HG03064 (cell line): ENCODE measurements at regions not wholly inside any gene's neighbourhood (a gene's known extent, or its start where the extent isn't known, plus 50 kb on each side); places are given as distances from the start of the nearest gene placed in this dataset.
"Not testable (repeated sequence)": the region's sequence is repeated elsewhere in the genome, so short reads cannot be mapped to it uniquely, and the experiment has no call there.

Experiments used
- ATAC-seq: cut with Tn5 transposase; IDR thresholded peaks from one replicate; pipeline ENCODE4 v1.9.1; 2021; ENCODE audit warnings: low read depth; ENCODE audit not compliant: unreplicated experiment

- no peak for ATAC-seq
Measured at GRCh38 chr4:180350901-180351300, 1892.3 kb upstream of the TENM3 start.

- ATAC-seq = no peak
Measured at GRCh38 chr4:180356766-180357165, 1886.4 kb upstream of the TENM3 start.

- ATAC-seq = not testable (repeated sequence)
Measured at GRCh38 chr4:180360113-180360512, 1883.1 kb upstream of the TENM3 start.

GRCh38 chr4:180363815-180364214 is 1879.4 kb upstream of the TENM3 start:
- no peak for ATAC-seq

GRCh38 chr4:180372691-180373090 is 1870.5 kb upstream of the TENM3 start:
- no peak for ATAC-seq

GRCh38 chr4:180377741-180378140 is 1865.5 kb upstream of the TENM3 start:
- ATAC-seq = no peak

DNA sequence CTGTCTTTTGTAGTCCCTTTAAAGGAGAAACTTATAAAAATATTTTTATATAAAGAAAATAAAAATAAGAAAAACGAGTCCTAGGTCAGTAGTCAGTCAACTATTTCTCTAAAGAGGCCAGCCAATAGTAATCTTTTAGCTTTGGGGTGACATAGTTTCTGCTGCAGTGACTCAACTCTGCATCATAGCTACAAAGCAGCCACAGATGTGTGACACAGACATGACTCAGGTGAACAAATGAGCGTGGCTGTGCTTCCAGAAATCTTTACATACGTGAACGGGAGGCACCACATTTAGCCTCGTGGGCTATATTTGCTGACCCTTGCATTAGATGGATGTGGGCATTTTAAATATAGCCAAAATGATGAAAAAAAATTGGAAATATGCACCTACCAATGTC is 1862.5 kb upstream of the TENM3 start:
- no peak for ATAC-seq

DNA sequence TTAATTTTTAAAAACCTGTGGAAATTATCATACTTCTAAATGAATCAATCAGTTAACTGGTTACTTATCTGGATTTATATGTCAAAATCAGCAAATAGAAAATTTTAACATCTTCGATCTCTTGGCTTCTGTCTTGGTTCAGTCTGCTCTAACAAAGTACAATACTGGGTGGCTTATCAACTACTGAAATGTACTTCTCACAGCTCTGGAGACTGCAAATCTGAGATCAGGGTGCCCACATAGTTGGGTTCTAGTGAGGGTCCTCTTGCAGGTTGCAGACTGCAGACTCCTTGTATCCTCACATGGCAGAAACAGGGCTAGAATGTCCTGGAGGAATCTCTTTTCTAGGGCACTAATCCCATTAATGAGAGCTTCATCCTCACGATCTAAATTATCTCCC is 1851.6 kb upstream of the TENM3 start:
- ATAC-seq = no peak

- no peak for ATAC-seq
Measured at GRCh38 chr4:180394312-180394711, 1848.9 kb upstream of the TENM3 start.

DNA sequence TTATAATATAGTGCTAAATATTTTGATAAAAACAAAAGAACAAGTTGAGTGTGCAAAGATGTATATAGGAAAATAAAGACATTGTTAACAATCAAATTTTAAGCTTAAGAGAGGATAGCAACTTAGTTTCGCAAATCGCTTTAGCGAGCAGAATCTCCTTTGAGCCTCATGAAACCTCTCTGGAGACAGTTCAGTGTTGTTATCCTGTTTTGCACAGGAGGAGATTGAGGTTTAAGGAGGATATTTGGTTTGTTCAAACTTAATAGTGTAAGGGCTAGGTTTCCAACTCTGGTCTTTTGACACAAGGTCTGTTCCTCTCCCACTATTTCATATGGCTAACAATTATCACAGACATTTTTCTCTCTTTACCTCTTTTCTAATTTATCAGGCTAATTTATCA is 1848.5 kb upstream of the TENM3 start:
- no peak for ATAC-seq

- ATAC-seq = no peak
Measured at GRCh38 chr4:180398564-180398963, 1844.6 kb upstream of the TENM3 start.

- no peak for ATAC-seq
Measured at GRCh38 chr4:180407275-180407885, 1835.8 kb upstream of the TENM3 start.

DNA sequence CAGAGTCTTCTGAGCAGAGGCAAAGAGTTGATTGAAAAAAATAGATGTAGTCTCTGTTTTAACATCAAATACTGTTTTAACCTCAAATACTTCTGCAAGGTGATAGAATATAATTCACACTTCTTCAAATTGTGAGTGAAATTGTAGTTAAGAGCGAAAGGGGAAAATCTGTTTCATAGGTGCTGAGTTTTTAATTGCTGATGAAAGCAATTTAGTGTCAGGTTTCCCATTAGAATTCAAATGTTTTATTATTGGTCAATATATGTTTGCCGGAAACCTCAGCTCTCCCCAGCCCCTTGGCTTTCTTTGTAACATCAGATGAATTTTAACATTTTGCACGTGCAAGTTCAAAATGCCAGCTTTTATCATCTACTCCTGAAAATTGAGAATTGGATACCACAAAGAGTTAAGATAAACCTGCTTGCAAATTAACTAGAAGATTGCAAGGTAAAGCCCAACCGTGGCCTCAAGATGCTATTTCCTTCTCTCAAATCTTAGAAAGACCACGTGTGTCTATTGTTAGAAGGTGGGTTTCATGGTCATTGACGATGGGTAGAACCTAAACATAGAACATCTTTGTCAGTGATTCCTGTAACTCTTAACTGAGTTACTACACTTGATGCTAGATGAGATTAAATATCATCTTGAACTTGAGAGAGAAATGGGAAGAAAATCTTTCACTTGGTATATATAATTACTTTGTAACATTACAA is 1824.2 kb upstream of the TENM3 start:
- no peak for ATAC-seq

DNA sequence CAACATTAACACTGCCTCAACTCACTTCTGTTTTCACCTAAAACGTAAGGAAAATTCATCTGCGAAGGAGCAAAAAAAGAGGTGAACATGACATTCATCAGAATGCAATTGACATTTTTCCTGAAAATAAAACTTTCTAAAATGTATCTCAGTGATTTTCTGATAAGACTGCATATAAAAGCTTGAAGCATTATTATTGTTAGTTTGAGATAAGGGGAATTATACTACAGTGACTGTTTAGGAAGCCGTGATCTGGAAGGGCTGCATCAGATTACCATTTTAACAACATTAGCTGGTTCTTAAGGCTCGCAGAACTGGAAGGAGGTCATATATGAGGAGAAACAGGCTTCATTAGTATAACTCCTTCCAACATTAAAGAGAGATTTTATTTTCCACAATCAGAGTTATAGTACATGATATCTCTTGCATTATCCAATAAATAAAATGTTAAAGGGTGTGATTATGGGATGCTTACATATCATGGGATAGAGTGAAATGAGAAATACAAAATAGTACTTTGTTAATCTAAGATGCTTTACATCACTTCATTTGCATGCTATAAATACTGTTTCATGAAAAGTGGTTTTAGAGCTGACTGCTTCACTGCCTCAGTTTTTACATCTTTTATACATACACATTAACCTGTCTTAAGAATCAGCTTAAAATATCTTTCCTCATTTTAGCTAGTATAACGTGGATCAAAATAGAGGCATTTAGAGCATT is 1820.1 kb upstream of the TENM3 start:
- no peak for ATAC-seq

- no peak for ATAC-seq
Measured at GRCh38 chr4:180423712-180424057, 1819.5 kb upstream of the TENM3 start.

- no peak for ATAC-seq
Measured at GRCh38 chr4:180426938-180427337, 1816.3 kb upstream of the TENM3 start.

DNA sequence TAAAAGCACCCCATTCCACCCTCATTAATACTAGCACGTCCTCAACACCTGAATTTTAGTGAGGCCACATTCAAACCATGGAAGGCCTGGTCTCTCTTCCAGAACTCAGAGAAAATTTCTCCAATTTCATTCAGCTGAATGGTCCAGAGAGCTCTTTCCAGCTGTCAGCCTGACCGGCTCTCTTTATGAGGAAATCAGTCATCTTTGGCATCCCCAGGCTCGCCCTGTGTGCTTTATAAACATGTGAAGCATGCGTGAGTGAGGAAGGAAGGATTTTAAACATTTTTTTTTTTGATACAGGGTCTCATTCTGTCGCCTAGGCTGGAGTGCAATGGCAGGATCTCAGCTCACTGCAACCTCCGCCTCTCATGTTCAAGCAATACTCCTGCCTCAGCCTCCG is 1812.9 kb upstream of the TENM3 start:
- ATAC-seq = no peak

DNA sequence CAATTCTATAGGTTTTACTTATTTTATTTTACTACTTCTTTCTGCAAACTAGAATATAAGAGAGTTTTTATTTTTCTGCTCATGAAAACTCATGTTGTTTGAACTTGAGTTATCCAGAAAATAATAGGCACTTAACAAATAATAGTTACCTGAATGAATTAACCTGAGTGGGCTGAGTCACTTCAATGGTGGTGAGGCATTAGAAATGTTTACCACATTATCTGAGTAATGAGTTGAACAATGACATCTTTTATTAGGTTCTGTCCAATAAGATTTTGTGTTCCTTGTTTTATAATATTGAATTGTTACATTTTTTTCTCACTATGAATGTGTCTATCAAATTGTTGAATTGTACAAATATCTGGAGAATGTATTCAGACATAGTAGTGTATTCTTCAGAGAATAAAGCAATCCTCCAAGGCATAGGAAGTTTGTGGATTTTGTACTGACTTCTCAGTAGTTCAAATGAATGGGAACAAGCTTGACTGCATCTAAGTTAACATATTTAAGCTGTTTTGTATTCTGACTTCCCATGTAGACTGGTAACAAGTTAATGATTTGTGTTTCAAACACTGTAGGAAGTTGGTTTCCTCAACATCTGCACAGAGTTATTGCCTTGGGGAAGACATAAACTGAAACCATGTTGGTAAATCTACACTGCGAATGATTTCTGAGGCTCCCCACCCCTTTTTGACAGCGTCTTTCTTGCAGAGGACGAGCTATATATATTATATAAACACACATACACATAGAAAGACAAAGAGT is 1808.9 kb upstream of the TENM3 start:
- ATAC-seq = peak; percentile 89

DNA sequence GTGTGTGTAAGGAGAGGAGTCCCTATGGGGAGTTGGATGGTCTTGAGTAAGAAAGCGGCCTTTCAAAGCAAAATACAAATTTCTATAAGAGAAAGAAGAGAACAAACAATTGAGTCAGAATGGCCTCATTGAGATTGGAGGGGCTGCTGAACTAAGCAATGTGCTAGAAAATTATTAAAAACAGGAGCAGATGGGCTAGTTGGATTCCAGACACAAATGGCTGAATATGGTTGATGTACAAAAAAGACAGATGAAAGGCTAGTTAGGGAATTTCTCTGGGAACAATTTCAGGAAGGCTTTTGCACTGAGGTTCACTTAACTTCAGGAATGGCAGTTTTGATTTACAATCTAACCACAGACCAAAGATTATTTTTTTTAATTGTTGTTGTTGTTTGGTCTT is 1806.8 kb upstream of the TENM3 start:
- no peak for ATAC-seq

- ATAC-seq = no peak
Measured at GRCh38 chr4:180437601-180438000, 1805.6 kb upstream of the TENM3 start.

DNA sequence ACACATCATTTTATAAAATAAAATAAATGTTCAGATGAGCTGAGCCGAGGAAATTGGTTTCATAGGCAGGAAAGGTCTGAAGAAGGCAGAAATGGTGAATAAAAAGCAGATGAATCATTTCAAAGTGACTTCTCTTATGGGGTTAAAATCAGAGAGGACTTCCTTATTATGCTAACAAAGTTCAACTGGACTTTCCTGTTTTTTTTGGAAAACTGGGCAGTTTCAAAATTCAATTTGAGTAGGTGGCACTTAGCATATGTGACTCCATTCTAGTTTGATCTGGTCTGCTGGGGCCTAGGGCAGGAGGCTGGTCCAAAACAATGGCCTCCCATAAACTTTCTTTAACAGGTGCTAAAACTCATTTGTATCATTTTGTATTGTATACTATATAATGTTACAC is 1794.9 kb upstream of the TENM3 start:
- ATAC-seq = no peak
